ENCODE measurements at regions not wholly inside any gene's neighbourhood (a gene's known extent, or its start where the extent isn't known, plus 50 kb on each side); places are given as distances from the start of the nearest gene placed in this dataset.

GRCh38 chr3:152076148-152076547 is 192.6 kb upstream of the MBNL1 start:
- TF ChIP-seq POLR2A (IDR thresholded peaks at IDR 0.05) (no peak), CTCF (IDR thresholded peaks at IDR 0.05) (no peak)
